ENCODE measurements at regions not wholly inside any gene's neighbourhood (a gene's known extent, or its start where the extent isn't known, plus 50 kb on each side); places are given as distances from the start of the nearest gene placed in this dataset.

DNA sequence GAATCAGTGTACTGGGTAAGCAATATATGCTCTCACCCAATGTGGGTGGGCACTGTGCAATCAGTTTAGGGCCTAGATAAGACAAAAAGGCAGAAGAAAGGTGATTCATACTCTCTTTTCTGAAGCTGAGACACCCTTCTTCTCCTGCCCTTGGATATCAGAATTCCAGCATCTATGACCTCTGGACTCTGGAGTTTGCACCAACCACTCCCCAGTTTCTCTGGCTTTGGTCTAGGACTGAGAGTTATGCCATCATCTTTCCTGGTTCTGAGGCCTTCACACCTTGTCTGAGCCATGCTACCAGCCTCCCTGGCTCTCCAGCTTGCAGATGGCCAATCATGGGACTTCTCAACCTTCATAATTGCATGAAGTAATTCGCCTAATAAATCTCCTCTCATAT is 724.6 kb upstream of the TYRP1 start:
- Histone ChIP-seq H3K36me3 (ENCODE audit: insufficient read depth, insufficient read length, low read length) (no peaks in the 10 kb centered on the region), H3K9me3 (ENCODE audit: insufficient read depth, low read length) (no peaks in the 10 kb centered on the region), H3K9ac (ENCODE audit: insufficient read length, low read depth) (no peak overlapping the region), H3K27me3 (ENCODE audit: insufficient read depth, insufficient read length) (no peaks in the 10 kb centered on the region), H3K4me1 (ENCODE audit: insufficient read depth, insufficient read length) (no peaks in the 10 kb centered on the region), H3K4me3 (ENCODE audit: insufficient read length, low read depth) (no peak overlapping the region)
- DNase-seq (ENCODE audit: low read depth, low spot score): no peak
- TF ChIP-seq SUZ12 (IDR thresholded peaks at IDR 0.05; ENCODE audit: extremely low read depth, insufficient read depth, insufficient read length): no peak
- no peak for TF ChIP-seq YY1 (IDR thresholded peaks at IDR 0.05; ENCODE audit: insufficient read depth, insufficient read length)
- TF ChIP-seq ZNF274 (IDR thresholded peaks at IDR 0.05; ENCODE audit: low read depth, low read length): no peak

DNA sequence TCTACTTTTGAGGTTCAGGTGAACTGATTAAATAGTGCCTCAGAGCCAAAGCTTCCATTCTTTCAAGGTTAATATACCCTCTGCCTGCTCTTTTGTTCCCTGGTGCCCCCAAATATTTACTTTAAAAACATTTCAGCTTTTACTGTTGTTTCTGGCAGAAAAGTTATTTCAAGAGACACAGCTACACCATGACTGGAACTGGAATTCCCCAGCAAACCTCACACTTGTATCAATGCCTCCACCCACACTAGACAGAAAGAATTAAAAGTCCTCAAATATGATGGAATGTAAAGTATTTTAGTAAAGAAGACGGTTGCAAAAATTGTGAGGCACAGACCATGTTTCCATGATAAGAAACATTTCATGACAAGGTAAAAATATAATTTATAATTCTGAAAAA is 720.2 kb upstream of the TYRP1 start:
- H3K4me1 ChIP-seq (ENCODE audit: insufficient read depth, insufficient read length): no peaks in the 10 kb centered on the region
- DNase-seq (ENCODE audit: low read depth, low spot score): no peak
- no peaks in the 10 kb centered on the region for H3K27me3 ChIP-seq (ENCODE audit: insufficient read depth, insufficient read length)
- H3K9me3 ChIP-seq (ENCODE audit: insufficient read depth, low read length): no peaks in the 10 kb centered on the region
- H3K4me3 ChIP-seq (ENCODE audit: insufficient read length, low read depth): no peak overlapping the region
- TF ChIP-seq ZNF274 (IDR thresholded peaks at IDR 0.05; ENCODE audit: low read depth, low read length): no peak
- TF ChIP-seq YY1 (IDR thresholded peaks at IDR 0.05; ENCODE audit: insufficient read depth, insufficient read length): no peak
- no peak overlapping the region for H3K9ac ChIP-seq (ENCODE audit: insufficient read length, low read depth)
- H3K36me3 ChIP-seq (ENCODE audit: insufficient read depth, insufficient read length, low read length): no peaks in the 10 kb centered on the region

DNA sequence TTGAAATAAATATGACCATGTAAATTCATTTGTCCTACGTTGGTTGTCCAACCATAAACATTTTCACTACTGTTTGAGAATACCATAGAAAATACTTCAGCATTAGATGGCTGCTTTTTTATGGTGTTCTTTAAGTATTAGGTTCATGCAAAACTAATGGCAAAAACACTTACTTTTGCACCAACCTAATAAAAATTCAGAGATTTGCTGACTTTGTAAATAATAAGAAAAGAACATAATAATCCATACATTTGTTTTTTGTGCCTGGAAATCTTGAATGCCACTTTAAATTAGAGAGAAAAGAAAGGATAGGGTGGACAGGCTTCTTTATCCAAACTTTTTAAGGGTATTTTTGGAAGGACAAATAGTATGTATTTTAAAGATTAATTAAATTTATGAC is 719.7 kb upstream of the TYRP1 start:
- Histone ChIP-seq H3K9ac (ENCODE audit: insufficient read length, low read depth) (no peak overlapping the region), H3K27me3 (ENCODE audit: insufficient read depth, insufficient read length) (no peaks in the 10 kb centered on the region), H3K36me3 (ENCODE audit: insufficient read depth, insufficient read length, low read length) (no peaks in the 10 kb centered on the region), H3K4me1 (ENCODE audit: insufficient read depth, insufficient read length) (no peaks in the 10 kb centered on the region), H3K9me3 (ENCODE audit: insufficient read depth, low read length) (no peaks in the 10 kb centered on the region), H3K4me3 (ENCODE audit: insufficient read length, low read depth) (no peak overlapping the region)
- DNase-seq (ENCODE audit: low read depth, low spot score): no peak
- TF ChIP-seq SUZ12 (IDR thresholded peaks at IDR 0.05; ENCODE audit: extremely low read depth, insufficient read depth, insufficient read length): no peak
- no peak for TF ChIP-seq ZNF274 (IDR thresholded peaks at IDR 0.05; ENCODE audit: low read depth, low read length)
- no peak for TF ChIP-seq YY1 (IDR thresholded peaks at IDR 0.05; ENCODE audit: insufficient read depth, insufficient read length)

DNA sequence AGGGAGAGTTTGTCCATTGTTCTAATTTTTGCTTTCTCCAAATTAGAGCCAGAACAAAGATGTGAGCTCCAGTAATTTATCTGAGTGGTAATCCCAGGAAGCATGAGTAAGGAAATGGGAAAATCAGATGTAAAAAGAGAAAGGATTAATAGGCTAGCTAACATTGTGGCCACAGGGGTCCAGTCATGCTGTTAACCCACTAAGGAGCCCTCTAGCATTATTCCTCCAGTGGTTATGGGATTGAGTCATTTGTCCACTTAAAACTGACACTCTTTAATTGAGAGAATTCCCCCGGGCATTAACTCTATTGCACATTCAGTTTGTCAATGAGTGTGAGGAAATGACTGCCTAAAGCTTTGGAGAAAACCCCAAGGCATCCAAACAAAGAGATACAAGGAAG is 700.3 kb upstream of the TYRP1 start:
- TF ChIP-seq SUZ12 (IDR thresholded peaks at IDR 0.05; ENCODE audit: extremely low read depth, insufficient read depth, insufficient read length): no peak
- no peak for TF ChIP-seq ZNF274 (IDR thresholded peaks at IDR 0.05; ENCODE audit: low read depth, low read length)
- TF ChIP-seq YY1 (IDR thresholded peaks at IDR 0.05; ENCODE audit: insufficient read depth, insufficient read length): no peak

DNA sequence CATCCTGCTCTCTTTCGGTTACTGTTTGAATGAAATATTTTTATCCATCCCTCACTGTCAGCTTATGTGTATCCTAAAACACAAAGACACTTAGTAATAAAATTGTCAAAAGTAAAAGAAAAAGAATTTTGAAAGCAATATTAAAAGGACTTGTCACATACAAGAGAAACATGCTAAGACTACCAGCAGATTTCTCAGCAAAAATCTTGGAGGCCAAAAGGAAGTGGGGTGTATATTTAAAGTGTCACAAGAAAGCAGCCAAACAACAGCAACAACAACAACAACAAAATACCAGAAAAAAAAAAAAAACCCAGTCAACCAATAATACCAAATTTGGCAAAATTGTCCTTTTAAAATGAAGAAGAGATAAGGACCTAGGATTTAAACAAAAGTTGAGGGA is 678.7 kb upstream of the TYRP1 start:
- Histone ChIP-seq H3K27me3 (ENCODE audit: insufficient read depth, insufficient read length) (no peaks in the 10 kb centered on the region), H3K4me1 (ENCODE audit: insufficient read depth, insufficient read length) (no peaks in the 10 kb centered on the region), H3K9me3 (ENCODE audit: insufficient read depth, low read length) (peaks cover 31% of the 10 kb centered on the region), H3K9ac (ENCODE audit: insufficient read length, low read depth) (no peak overlapping the region), H3K4me3 (ENCODE audit: insufficient read length, low read depth) (no peak overlapping the region), H3K36me3 (ENCODE audit: insufficient read depth, insufficient read length, low read length) (no peaks in the 10 kb centered on the region)
- TF ChIP-seq SUZ12 (IDR thresholded peaks at IDR 0.05; ENCODE audit: extremely low read depth, insufficient read depth, insufficient read length): no peak
- TF ChIP-seq ZNF274 (IDR thresholded peaks at IDR 0.05; ENCODE audit: low read depth, low read length): no peak
- no peak for TF ChIP-seq YY1 (IDR thresholded peaks at IDR 0.05; ENCODE audit: insufficient read depth, insufficient read length)
- no peak for DNase-seq (ENCODE audit: low read depth, low spot score)

More for the DNA sequence above, 700.3 kb upstream of the TYRP1 start:
- H3K9me3 ChIP-seq (ENCODE audit: insufficient read depth, low read length): no peaks in the 10 kb centered on the region
- H3K9ac ChIP-seq (ENCODE audit: insufficient read length, low read depth): no peak overlapping the region
- H3K4me1 ChIP-seq (ENCODE audit: insufficient read depth, insufficient read length): no peaks in the 10 kb centered on the region
- no peaks in the 10 kb centered on the region for H3K36me3 ChIP-seq (ENCODE audit: insufficient read depth, insufficient read length, low read length)
- H3K27me3 ChIP-seq (ENCODE audit: insufficient read depth, insufficient read length): no peaks in the 10 kb centered on the region
- DNase-seq (ENCODE audit: low read depth, low spot score): no peak
- no peak overlapping the region for H3K4me3 ChIP-seq (ENCODE audit: insufficient read length, low read depth)

DNA sequence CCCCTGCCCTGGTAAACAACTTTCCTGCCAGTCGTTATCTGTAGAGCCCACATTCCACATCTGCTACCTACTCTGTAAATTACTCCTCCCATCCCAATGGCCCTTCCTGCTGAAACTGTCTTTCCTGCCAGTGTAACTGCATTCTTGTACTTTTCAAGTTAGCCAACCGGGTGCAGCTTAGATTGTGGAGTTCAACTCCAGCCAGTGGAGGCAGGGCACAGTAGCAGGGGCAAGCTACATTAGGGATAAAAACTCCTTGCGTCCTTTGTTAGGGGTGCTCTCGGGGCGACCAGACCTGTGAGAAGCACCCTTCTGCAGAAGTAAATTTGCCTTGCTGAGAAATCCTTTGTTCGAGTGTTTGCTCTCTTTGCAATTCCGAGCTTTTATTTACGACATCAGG is 639.0 kb upstream of the TYRP1 start:
- H3K9me3 ChIP-seq (ENCODE audit: insufficient read depth, low read length): peaks cover 40% of the 10 kb centered on the region
- DNase-seq (ENCODE audit: low read depth, low spot score): no peak
- no peak overlapping the region for H3K9ac ChIP-seq (ENCODE audit: insufficient read length, low read depth)
- no peak for TF ChIP-seq YY1 (IDR thresholded peaks at IDR 0.05; ENCODE audit: insufficient read depth, insufficient read length)
- no peak for TF ChIP-seq SUZ12 (IDR thresholded peaks at IDR 0.05; ENCODE audit: extremely low read depth, insufficient read depth, insufficient read length)
- no peak for TF ChIP-seq ZNF274 (IDR thresholded peaks at IDR 0.05; ENCODE audit: low read depth, low read length)
- no peaks in the 10 kb centered on the region for H3K36me3 ChIP-seq (ENCODE audit: insufficient read depth, insufficient read length, low read length)
- H3K4me1 ChIP-seq (ENCODE audit: insufficient read depth, insufficient read length): no peaks in the 10 kb centered on the region
- no peaks in the 10 kb centered on the region for H3K27me3 ChIP-seq (ENCODE audit: insufficient read depth, insufficient read length)
- H3K4me3 ChIP-seq (ENCODE audit: insufficient read length, low read depth): no peak overlapping the region

DNA sequence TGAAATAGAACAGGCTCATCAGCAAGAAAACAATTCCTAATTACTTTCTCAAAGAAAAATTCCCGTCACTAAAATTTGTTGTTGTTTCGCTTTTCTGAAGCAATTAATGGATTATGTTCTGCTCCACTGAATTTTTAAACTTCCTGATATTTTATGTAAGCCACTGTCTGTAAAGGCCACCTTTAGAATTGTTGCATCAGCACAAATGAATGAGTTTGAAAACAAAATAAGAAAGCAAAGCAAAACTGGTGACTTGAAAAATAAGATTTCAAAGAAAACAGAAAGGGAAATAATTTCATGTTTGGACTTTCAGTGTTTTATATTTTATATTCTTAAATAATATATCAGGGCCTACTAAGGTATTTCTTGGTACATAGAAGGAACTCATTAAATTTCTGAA is 636.3 kb upstream of the TYRP1 start:
- Histone ChIP-seq H3K9me3 (ENCODE audit: insufficient read depth, low read length) (peaks cover 36% of the 10 kb centered on the region), H3K27me3 (ENCODE audit: insufficient read depth, insufficient read length) (no peaks in the 10 kb centered on the region), H3K4me1 (ENCODE audit: insufficient read depth, insufficient read length) (no peaks in the 10 kb centered on the region), H3K9ac (ENCODE audit: insufficient read length, low read depth) (no peak overlapping the region), H3K36me3 (ENCODE audit: insufficient read depth, insufficient read length, low read length) (no peaks in the 10 kb centered on the region), H3K4me3 (ENCODE audit: insufficient read length, low read depth) (no peak overlapping the region)
- no peak for DNase-seq (ENCODE audit: low read depth, low spot score)
- TF ChIP-seq SUZ12 (IDR thresholded peaks at IDR 0.05; ENCODE audit: extremely low read depth, insufficient read depth, insufficient read length): no peak
- TF ChIP-seq YY1 (IDR thresholded peaks at IDR 0.05; ENCODE audit: insufficient read depth, insufficient read length): no peak
- TF ChIP-seq ZNF274 (IDR thresholded peaks at IDR 0.05; ENCODE audit: low read depth, low read length): no peak

DNA sequence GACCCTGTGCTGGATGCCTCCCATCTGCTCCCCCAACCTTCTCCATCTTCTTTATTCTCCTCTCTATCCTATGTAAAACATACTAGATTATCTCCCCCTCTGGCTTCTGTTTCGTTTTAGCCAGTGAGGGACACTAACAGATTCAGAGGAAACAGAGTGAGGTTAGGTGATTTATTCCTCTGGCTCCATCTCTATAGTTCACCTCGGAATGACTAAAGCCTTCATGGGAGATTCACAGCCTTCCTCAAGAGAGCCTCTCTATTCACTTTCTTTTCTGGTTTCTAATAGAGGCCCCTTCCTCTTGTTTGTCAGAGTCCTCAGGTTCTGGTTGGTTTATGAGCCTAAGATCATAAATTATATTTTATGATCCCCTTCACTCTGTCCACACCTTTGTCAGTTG is 633.1 kb upstream of the TYRP1 start:
- Histone ChIP-seq H3K4me3 (ENCODE audit: insufficient read length, low read depth) (no peak overlapping the region), H3K9ac (ENCODE audit: insufficient read length, low read depth) (no peak overlapping the region), H3K36me3 (ENCODE audit: insufficient read depth, insufficient read length, low read length) (no peaks in the 10 kb centered on the region), H3K27me3 (ENCODE audit: insufficient read depth, insufficient read length) (no peaks in the 10 kb centered on the region), H3K9me3 (ENCODE audit: insufficient read depth, low read length) (peaks cover 15% of the 10 kb centered on the region), H3K4me1 (ENCODE audit: insufficient read depth, insufficient read length) (no peaks in the 10 kb centered on the region)
- DNase-seq (ENCODE audit: low read depth, low spot score): no peak
- TF ChIP-seq SUZ12 (IDR thresholded peaks at IDR 0.05; ENCODE audit: extremely low read depth, insufficient read depth, insufficient read length): no peak
- TF ChIP-seq ZNF274 (IDR thresholded peaks at IDR 0.05; ENCODE audit: low read depth, low read length): no peak
- no peak for TF ChIP-seq YY1 (IDR thresholded peaks at IDR 0.05; ENCODE audit: insufficient read depth, insufficient read length)
